ENCODE measurements at regions not wholly inside any gene's neighbourhood (a gene's known extent, or its start where the extent isn't known, plus 50 kb on each side); places are given as distances from the start of the nearest gene placed in this dataset.
"Not testable (repeated sequence)": the region's sequence is repeated elsewhere in the genome, so short reads cannot be mapped to it uniquely, and the experiment has no call there.

DNA sequence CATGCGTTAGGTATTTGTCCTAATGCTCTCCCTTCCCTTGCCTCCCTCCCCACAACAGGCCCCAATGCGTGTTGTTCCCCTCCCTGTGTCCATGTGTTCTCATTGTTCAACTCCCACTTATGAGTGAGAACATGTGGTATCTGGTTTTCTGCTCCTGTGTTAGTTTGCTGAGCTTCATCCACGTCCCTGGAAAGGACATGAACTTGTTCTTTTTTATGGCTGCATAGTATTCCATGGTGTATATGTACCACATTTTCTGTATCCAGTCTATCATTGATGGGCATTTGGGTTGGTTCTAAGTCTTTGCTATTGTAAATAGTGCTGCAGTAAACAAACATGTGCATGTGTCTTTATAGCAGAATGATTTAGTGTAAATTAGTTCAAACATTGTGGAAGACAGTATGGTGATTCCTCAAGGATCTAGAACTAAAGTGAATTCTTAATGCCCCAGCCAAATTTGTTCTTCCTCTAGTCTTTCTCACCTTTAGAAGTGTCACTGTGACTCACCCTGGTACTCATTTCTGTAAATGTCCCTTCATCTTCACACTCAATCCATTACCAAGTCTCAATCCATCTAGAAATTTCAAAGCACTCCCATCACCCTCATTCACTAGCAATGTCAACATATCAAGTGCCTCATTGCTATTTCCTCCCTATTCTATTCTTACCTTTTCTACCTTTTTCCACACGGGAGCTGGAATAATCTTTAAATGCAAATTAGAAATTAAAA, 123.9 kb downstream of the MREG start:
- not testable (repeated sequence) for DNase-seq (ENCODE audit: low spot score); H3K27ac ChIP-seq

DNA sequence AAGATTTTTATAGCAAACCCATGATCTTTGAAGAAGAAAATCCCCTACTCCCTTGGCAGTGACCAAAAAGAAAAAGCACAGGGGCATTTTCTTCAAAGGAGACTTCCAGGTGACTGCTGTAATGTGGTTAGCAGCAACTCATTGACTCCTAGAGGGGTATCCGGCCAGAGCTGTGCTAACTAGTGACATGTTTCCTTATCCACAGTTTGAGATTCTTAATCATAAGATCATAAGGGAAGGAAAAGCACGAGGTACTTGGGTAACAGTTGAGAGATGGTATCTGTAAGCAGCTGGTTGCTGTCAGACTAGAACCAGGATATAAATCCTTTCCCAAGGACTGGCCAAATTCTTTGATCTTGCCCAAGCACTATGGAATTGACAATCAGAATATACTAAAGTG, 124.7 kb downstream of the MREG start:
- no peaks in the 10 kb centered on the region for H3K9me3 ChIP-seq
- TF ChIP-seq POLR2AphosphoS5 (IDR thresholded peaks at IDR 0.05), result no peak
- TF ChIP-seq, protein P1, sequence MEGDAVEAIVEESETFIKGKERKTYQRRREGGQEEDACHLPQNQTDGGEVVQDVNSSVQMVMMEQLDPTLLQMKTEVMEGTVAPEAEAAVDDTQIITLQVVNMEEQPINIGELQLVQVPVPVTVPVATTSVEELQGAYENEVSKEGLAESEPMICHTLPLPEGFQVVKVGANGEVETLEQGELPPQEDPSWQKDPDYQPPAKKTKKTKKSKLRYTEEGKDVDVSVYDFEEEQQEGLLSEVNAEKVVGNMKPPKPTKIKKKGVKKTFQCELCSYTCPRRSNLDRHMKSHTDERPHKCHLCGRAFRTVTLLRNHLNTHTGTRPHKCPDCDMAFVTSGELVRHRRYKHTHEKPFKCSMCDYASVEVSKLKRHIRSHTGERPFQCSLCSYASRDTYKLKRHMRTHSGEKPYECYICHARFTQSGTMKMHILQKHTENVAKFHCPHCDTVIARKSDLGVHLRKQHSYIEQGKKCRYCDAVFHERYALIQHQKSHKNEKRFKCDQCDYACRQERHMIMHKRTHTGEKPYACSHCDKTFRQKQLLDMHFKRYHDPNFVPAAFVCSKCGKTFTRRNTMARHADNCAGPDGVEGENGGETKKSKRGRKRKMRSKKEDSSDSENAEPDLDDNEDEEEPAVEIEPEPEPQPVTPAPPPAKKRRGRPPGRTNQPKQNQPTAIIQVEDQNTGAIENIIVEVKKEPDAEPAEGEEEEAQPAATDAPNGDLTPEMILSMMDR (IDR thresholded peaks at IDR 0.05), result no peak
- TF ChIP-seq POLR2A (IDR thresholded peaks at IDR 0.05), result no peak
- peak; percentile 5 for DNase-seq (ENCODE audit: low spot score)
- H3K4me3 ChIP-seq, result no peak overlapping the region
- intact Hi-C loops (cut with DNase I), result no loop called here
- no peaks in the 10 kb centered on the region for H3K36me3 ChIP-seq
- no peaks in the 10 kb centered on the region for H3K4me1 ChIP-seq (replicated peaks)
- no peaks in the 10 kb centered on the region for H3K27me3 ChIP-seq (replicated peaks; ENCODE audit: insufficient read depth)
- peak overlapping the region in 1 of 2 donors; percentile 19 for H3K27ac ChIP-seq
- 4% methylated on average over 2 of the region's 2 CpGs for WGBS

More for the DNA sequence above, 123.9 kb downstream of the MREG start:
- H3K36me3 ChIP-seq; H3K4me1 ChIP-seq (replicated peaks); H3K9me3 ChIP-seq; intact Hi-C loops (cut with DNase I); H3K27me3 ChIP-seq (replicated peaks; ENCODE audit: insufficient read depth); H3K4me3 ChIP-seq: not testable (repeated sequence)
- WGBS, result 73% methylated on average over 4 of the region's 4 CpGs

DNA sequence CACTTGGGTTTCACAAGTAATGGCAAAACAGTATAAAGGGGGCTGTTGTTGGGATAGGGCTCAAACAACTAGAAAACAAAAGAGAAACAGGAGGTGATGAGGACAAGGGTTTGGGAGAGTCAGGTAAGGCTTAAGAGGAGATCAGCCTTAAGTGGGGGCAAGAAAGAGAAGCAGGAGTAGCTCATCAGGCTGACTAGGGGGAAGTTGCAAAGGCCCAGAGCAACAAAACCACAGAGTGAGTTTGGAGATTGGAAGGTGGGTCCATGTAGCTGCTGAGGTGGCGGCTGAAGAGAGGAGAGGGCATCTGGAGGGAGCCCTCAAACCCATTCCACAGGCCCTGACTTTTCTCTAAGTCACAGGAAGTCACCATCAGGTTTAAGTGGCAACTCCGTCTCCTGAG, 126.0 kb downstream of the MREG start:
- intact Hi-C loops (cut with DNase I), result no loop called here
- no peak overlapping the region for H3K4me3 ChIP-seq
- WGBS, result 94% methylated on average over 2 of the region's 2 CpGs
- no peak for DNase-seq (ENCODE audit: low spot score)
- no peaks in the 10 kb centered on the region for H3K4me1 ChIP-seq (replicated peaks)
- H3K27ac ChIP-seq, result no peak overlapping the region
- no peaks in the 10 kb centered on the region for H3K27me3 ChIP-seq (replicated peaks; ENCODE audit: insufficient read depth)
- no peaks in the 10 kb centered on the region for H3K36me3 ChIP-seq
- no peaks in the 10 kb centered on the region for H3K9me3 ChIP-seq
- TF ChIP-seq, protein P1 (IDR thresholded peaks at IDR 0.05), result no peak
- no peak for TF ChIP-seq POLR2A (IDR thresholded peaks at IDR 0.05)
- no peak for TF ChIP-seq POLR2AphosphoS5 (IDR thresholded peaks at IDR 0.05)

DNA sequence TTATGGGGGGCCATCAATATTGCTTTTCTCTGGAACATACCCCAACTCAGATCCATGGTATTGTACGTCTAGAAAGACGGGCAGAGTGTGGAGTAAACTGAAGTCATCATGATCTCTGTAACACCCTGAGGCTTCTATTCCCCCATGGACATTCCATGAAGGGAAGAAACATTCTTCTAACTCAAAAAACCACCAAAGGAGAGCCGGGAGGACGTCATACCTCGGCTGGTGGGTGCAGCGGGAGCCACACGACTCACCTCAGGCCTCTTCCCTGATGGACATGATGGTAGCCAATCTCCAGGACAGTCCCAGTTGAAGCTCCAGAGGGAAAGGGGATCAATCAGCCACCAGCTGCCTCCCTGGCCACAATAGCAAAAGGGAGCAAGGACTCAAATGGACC, 127.3 kb downstream of the MREG start:
- Histone ChIP-seq H3K36me3 (no peaks in the 10 kb centered on the region), H3K4me3 (no peak overlapping the region), H3K27ac (no peak overlapping the region), H3K9me3 (no peaks in the 10 kb centered on the region), H3K27me3 (replicated peaks; ENCODE audit: insufficient read depth) (no peaks in the 10 kb centered on the region), H3K4me1 (replicated peaks) (no peaks in the 10 kb centered on the region)
- no peak for DNase-seq (ENCODE audit: low spot score)
- intact Hi-C loops (cut with DNase I), result no loop called here
- 97% methylated on average over 7 of the region's 7 CpGs for WGBS
- no peak for TF ChIP-seq POLR2AphosphoS5 (IDR thresholded peaks at IDR 0.05)
- TF ChIP-seq, protein P1 (IDR thresholded peaks at IDR 0.05), result no peak
- no peak for TF ChIP-seq POLR2A (IDR thresholded peaks at IDR 0.05)

DNA sequence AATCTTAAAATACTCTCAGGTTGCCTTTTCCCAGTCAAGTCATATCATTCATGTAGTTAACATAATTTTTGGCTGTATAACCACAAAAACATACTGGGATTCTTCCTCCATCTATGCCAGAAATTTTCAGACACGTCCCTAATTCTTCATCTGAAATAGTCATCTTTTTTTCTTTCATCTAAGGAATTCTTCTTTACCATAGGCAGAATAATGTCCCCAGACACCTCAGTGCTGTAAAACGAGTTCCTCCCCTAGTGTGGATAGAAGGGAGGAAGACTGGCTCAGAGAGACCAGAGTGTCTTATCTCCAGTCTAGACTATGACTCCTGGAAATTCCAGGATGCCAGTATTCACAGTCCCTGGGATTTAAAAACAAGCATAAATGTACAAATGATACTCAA, 127.8 kb downstream of the MREG start:
- Histone ChIP-seq H3K9me3 (no peaks in the 10 kb centered on the region), H3K4me1 (replicated peaks) (no peaks in the 10 kb centered on the region), H3K27me3 (replicated peaks; ENCODE audit: insufficient read depth) (no peaks in the 10 kb centered on the region), H3K4me3 (no peak overlapping the region), H3K27ac (no peak overlapping the region), H3K36me3 (no peaks in the 10 kb centered on the region)
- intact Hi-C loops (cut with DNase I), result no loop called here
- DNase-seq (ENCODE audit: low spot score), result no peak
- TF ChIP-seq, protein P1 (IDR thresholded peaks at IDR 0.05), result no peak
- TF ChIP-seq POLR2AphosphoS5 (IDR thresholded peaks at IDR 0.05), result no peak
- no peak for TF ChIP-seq POLR2A (IDR thresholded peaks at IDR 0.05)
- 86% methylated on average over 2 of the region's 2 CpGs for WGBS
